HCT116 (cell line): ENCODE measurements at regions not wholly inside any gene's neighbourhood (a gene's known extent, or its start where the extent isn't known, plus 50 kb on each side); places are given as distances from the start of the nearest gene placed in this dataset.

Source experiments
- ATAC-seq: fragments of 200-7000 bp; cut with Tn5 transposase; 2 replicates; pipeline ENCODE4 v1.9.1; 2020; ENCODE audit warnings: mild to moderate bottlenecking, moderate library complexity
- BruUV-seq: library from RNA; stranded (reverse); fragments of 400-500 nt; replicated peaks from 2 replicates; lab custom pipeline; 2021; lab: Mats Ljungman, UMichigan
- CTCF ChIA-PET: fragments of 300-600 bp; sonication (Branson Sonifier 250); formaldehyde crosslinking; loops from one replicate; lab custom pipeline; 2021; ENCODE audit warnings: antibody characterized with exemption; lab: Charles Lee
- POLR2A ChIA-PET: fragments of 300-600, 350-600 bp; sonication (Branson Sonifier 250); formaldehyde crosslinking; loops from one replicate; lab custom pipeline; 2021; ENCODE audit warnings: antibody characterized with exemption; lab: Charles Lee
- RAD21 ChIA-PET, 2 experiments: fragments of 300-600 bp; sonication (Branson Sonifier 250); formaldehyde crosslinking; loops; one replicate each; lab custom pipeline; 2023; ENCODE audit warnings: low total read pairs in 2 of 2; ENCODE audit not compliant: uncharacterized antibody in 2 of 2, unreplicated experiment in 2 of 2, low non-redundant PET in 1 of 2; lab: Charles Lee
- DNase-seq: peaks from one replicate; pipeline ENCODE4 v3.0.0-alpha.2; 2010; ENCODE audit warnings: low read depth, low spot score
- H2AFZ ChIP-seq: fragments of 200-600 bp; shearing (Covaris generic), sonication (generic); 2 replicates; pipeline ENCODE4 v1.6.1; 2017; ENCODE audit warnings: low read depth, mixed run types, mixed read lengths, antibody characterized with exemption, low read length; ENCODE audit not compliant: poor library complexity, severe bottlenecking
- H3K27ac ChIP-seq: 2 replicates; pipeline ENCODE4 v1.5.1; 2012; ENCODE audit warnings: low read depth, low read length
- H3K27me3 ChIP-seq: fragments of 200-600 bp; sonication (generic); 2 replicates; pipeline ENCODE4 v1.6.1; 2016; ENCODE audit warnings: mixed run types, low read length, mixed read lengths; ENCODE audit not compliant: insufficient read depth
- H3K36me3 ChIP-seq, 2 experiments: fragments of 200-500 bp in 1 of 2; fragments of 200-600 bp in 1 of 2; sonication (Bioruptor generic) in 1 of 2; sonication (generic) in 1 of 2; 2 replicates each; pipeline versions ENCODE4 v1.5.1 to v1.6.1; 2014 to 2016; ENCODE audit warnings: low read length in 2 of 2, inconsistent platforms in 1 of 2, mixed read lengths in 1 of 2, mixed run types in 1 of 2; ENCODE audit not compliant: insufficient read depth in 2 of 2, control insufficient read depth in 1 of 2
- H3K4me1 ChIP-seq, 2 experiments: fragments of 200-600 bp in 1 of 2; sonication (generic) in 1 of 2; 2 replicates each; pipeline versions ENCODE4 v1.5.1 to v1.6.1; 2012 to 2017; ENCODE audit warnings: low read length in 2 of 2, inconsistent platforms in 1 of 2, mild to moderate bottlenecking in 1 of 2, mixed read lengths in 1 of 2, mixed run types in 1 of 2, moderate library complexity in 1 of 2; ENCODE audit not compliant: insufficient read depth in 2 of 2, control insufficient read depth in 1 of 2
- H3K4me2 ChIP-seq: fragments of 200-600 bp; sonication (generic); 2 replicates; pipeline ENCODE4 v1.6.1; 2017; ENCODE audit warnings: mixed run types, low read length, mixed read lengths
- H3K4me3 ChIP-seq, 2 experiments: fragments of 200-600 bp in 1 of 2; sonication (generic) in 1 of 2; replicated peaks in 1 of 2; 2 replicates each; pipeline ENCODE4 v1.5.1; 2011 to 2016; ENCODE audit warnings: low read length in 2 of 2, control low read depth in 1 of 2, low read depth in 1 of 2, mild to moderate bottlenecking in 1 of 2, mixed read lengths in 1 of 2, mixed run types in 1 of 2
- H3K79me2 ChIP-seq: fragments of 200-600 bp; sonication (generic); 2 replicates; pipeline ENCODE4 v1.6.1; 2017; ENCODE audit warnings: mild to moderate bottlenecking, mixed run types, low read length, moderate library complexity, mixed read lengths; ENCODE audit not compliant: insufficient read depth
- H3K9ac ChIP-seq: fragments of 200-600 bp; sonication (generic); 2 replicates; pipeline ENCODE4 v1.6.1; 2016; ENCODE audit warnings: low read length, mixed read lengths
- H3K9me2 ChIP-seq: fragments of 200-600 bp; sonication (generic), shearing (Covaris generic); 2 replicates; pipeline ENCODE4 v1.6.1; 2017; ENCODE audit warnings: mixed run types, mild to moderate bottlenecking, moderate library complexity; ENCODE audit not compliant: insufficient read depth
- H3K9me3 ChIP-seq, 2 experiments: fragments of 200-500 bp in 1 of 2; fragments of 200-600 bp in 1 of 2; sonication (Bioruptor generic) in 1 of 2; sonication (generic) in 1 of 2; 2 replicates each; pipeline ENCODE4 v1.6.1; 2014 to 2017; ENCODE audit warnings: low read length in 2 of 2, mixed read lengths in 2 of 2, inconsistent platforms in 1 of 2, low read depth in 1 of 2, mild to moderate bottlenecking in 1 of 2, mixed run types in 1 of 2, moderate library complexity in 1 of 2; ENCODE audit not compliant: control insufficient read depth in 1 of 2, insufficient read depth in 1 of 2
- H4K20me1 ChIP-seq: fragments of 200-600 bp; sonication (generic), shearing (Covaris generic); 2 replicates; pipeline ENCODE4 v1.6.1; 2017; ENCODE audit warnings: mixed run types, mild to moderate bottlenecking, moderate library complexity; ENCODE audit not compliant: insufficient read depth
- ATF3 ChIP-seq: IDR thresholded peaks from 2 replicates; pipeline ENCODE4 v1.6.1; 2012
- CBX3 ChIP-seq: IDR thresholded peaks from 2 replicates; pipeline ENCODE4 v1.6.1; 2012; ENCODE audit warnings: low read depth
- CEBPB ChIP-seq: IDR thresholded peaks from 2 replicates; pipeline ENCODE4 v1.6.1; 2012; ENCODE audit warnings: low read depth
- CTCF ChIP-seq, 3 experiments: fragments of 200-600 bp in 1 of 3; sonication (generic) in 1 of 3; IDR thresholded peaks in 2 of 3; conservative IDR thresholded peaks in 1 of 3; 2 replicates each; pipeline ENCODE4 v1.5.1; 2012 to 2017; ENCODE audit warnings: low read depth in 2 of 3, low read length in 2 of 3, antibody characterized with exemption in 1 of 3, borderline replicate concordance in 1 of 3, control low read depth in 1 of 3, mild to moderate bottlenecking in 1 of 3, mixed read lengths in 1 of 3, mixed run types in 1 of 3, moderate library complexity in 1 of 3; ENCODE audit not compliant: insufficient read depth in 1 of 3
- EGR1 ChIP-seq: IDR thresholded peaks from 2 replicates; pipeline ENCODE4 v1.6.1; 2012; ENCODE audit warnings: low read depth
- EZH2 ChIP-seq: fragments of 200-600 bp; sonication (generic); IDR thresholded peaks from 2 replicates; pipeline ENCODE4 v1.6.1; 2017; ENCODE audit warnings: antibody characterized with exemption, mixed run types
- EZH2phosphoT487 ChIP-seq: fragments of 200-600 bp; IDR thresholded peaks from 2 replicates; pipeline ENCODE4 v1.6.1; 2018; ENCODE audit warnings: antibody characterized with exemption, borderline replicate concordance
- FOSL1 ChIP-seq: IDR thresholded peaks from 2 replicates; pipeline ENCODE4 v1.6.1; 2012; ENCODE audit warnings: low read depth
- MAX ChIP-seq: IDR thresholded peaks from 2 replicates; pipeline ENCODE4 v1.6.1; 2012
- POLR2A ChIP-seq: IDR thresholded peaks from 2 replicates; pipeline ENCODE4 v1.7.0; 2011; ENCODE audit warnings: borderline replicate concordance; ENCODE audit not compliant: insufficient read depth, insufficient read length; ENCODE audit errors: extremely low read depth
- POLR2AphosphoS5 ChIP-seq: IDR thresholded peaks from 2 replicates; pipeline ENCODE4 v1.6.1; 2011; ENCODE audit warnings: mild to moderate bottlenecking, low read depth, low read length, moderate library complexity
- RAD21 ChIP-seq: IDR thresholded peaks from 2 replicates; pipeline ENCODE4 v1.6.1; 2012; ENCODE audit warnings: low read depth, mild to moderate bottlenecking
- REST ChIP-seq: IDR thresholded peaks from 2 replicates; pipeline ENCODE4 v1.6.1; 2012; ENCODE audit warnings: low read depth
- SRF ChIP-seq: IDR thresholded peaks from 2 replicates; pipeline ENCODE4 v1.6.1; 2012; ENCODE audit warnings: low read depth
- TCF7L2 ChIP-seq: IDR thresholded peaks from 2 replicates; pipeline ENCODE4 v1.7.0; 2011; ENCODE audit warnings: borderline replicate concordance, inconsistent platforms; ENCODE audit not compliant: insufficient read depth, insufficient read length; ENCODE audit errors: extremely low read depth
- YY1 ChIP-seq: IDR thresholded peaks from 2 replicates; pipeline ENCODE4 v1.6.1; 2011; ENCODE audit warnings: low read length, low read depth, moderate library complexity, mild to moderate bottlenecking; ENCODE audit not compliant: insufficient replicate concordance; ENCODE audit errors: extremely low read depth
- ZBTB33 ChIP-seq: IDR thresholded peaks from 2 replicates; pipeline ENCODE4 v1.6.1; 2011; ENCODE audit warnings: mild to moderate bottlenecking, low read length, moderate library complexity; ENCODE audit not compliant: insufficient replicate concordance; ENCODE audit errors: extremely low read depth
- ZFX ChIP-seq: fragments of 450-650 bp; IDR thresholded peaks from 2 replicates; pipeline ENCODE4 v1.6.1; 2017
- ZNF274 ChIP-seq: fragments of 200-500 bp; sonication (Bioruptor generic); IDR thresholded peaks from 2 replicates; pipeline ENCODE4 v1.6.1; 2014; ENCODE audit warnings: mild to moderate bottlenecking, low read depth, low read length, inconsistent platforms
- intact Hi-C: fragments of 100-400 bp; cut with micrococcal nuclease; formaldehyde crosslinking; loops from 2 replicates; pipeline ENCODE4 v1.10.0; 2022

GRCh38 chr21:16311229-16311628 is 581.4 kb downstream of the USP25 start:
- TF ChIP-seq RAD21 (no peak), CEBPB (no peak), EZH2 (no peak), YY1 (no peak), POLR2A (no peak), ZBTB33 (no peak), ZFX (no peak), CTCF (IDR thresholded peaks at IDR 0.05 in 2 of 3, conservative IDR thresholded peaks at IDR 0.05 in 1 of 3; ENCODE audit: borderline replicate concordance in 1 of 3, insufficient read depth in 1 of 3, low read depth in 2 of 3, low read length in 2 of 3) (no peak), TCF7L2 (no peak), SRF (no peak), EGR1 (no peak), EZH2phosphoT487 (no peak), POLR2AphosphoS5 (no peak), ATF3 (no peak), FOSL1 (no peak), CBX3 (no peak), REST (no peak), MAX (no peak), ZNF274 (no peak)
- no peaks in the 10 kb centered on the region for H3K79me2 ChIP-seq
- no peaks in the 10 kb centered on the region for H3K9me2 ChIP-seq
- no peaks in the 10 kb centered on the region for H3K36me3 ChIP-seq
- H3K9me3 ChIP-seq = peaks cover 8 to 16% of the 10 kb centered on the region in 2 experiments; a peak in 3 of 4 replicates
- H3K4me3 ChIP-seq = no peak overlapping the region
- no peak for DNase-seq
- H4K20me1 ChIP-seq = no peaks in the 10 kb centered on the region
- ChIA-PET CTCF (no interaction called here), POLR2A (no interaction called here), RAD21 (no interaction called here)
- H3K4me1 ChIP-seq = no peaks in the 10 kb centered on the region
- no peak overlapping the region for H3K9ac ChIP-seq
- intact Hi-C loops = no loop called here
- no peak overlapping the region for H2AFZ ChIP-seq
- BruUV-seq = no TSS peak
- no peak overlapping the region for H3K27ac ChIP-seq
- H3K4me2 ChIP-seq = no peak overlapping the region
- no peak for ATAC-seq
- no peaks in the 10 kb centered on the region for H3K27me3 ChIP-seq
